ENCODE measurements at regions not wholly inside any gene's neighbourhood (a gene's known extent, or its start where the extent isn't known, plus 50 kb on each side); places are given as distances from the start of the nearest gene placed in this dataset.

GRCh38 chr1:91610789-91611188, 110.1 kb downstream of the CDC7 start:
- no peak for TF ChIP-seq POLR2A (IDR thresholded peaks at IDR 0.05; ENCODE audit: low read length)
- TF ChIP-seq GATA1 (IDR thresholded peaks at IDR 0.05; ENCODE audit: low read depth, low read length) = no peak
